HCT116 (cell line): ENCODE measurements at regions not wholly inside any gene's neighbourhood (a gene's known extent, or its start where the extent isn't known, plus 50 kb on each side); places are given as distances from the start of the nearest gene placed in this dataset.

Experiments used
- ATAC-seq: fragments of 200-7000 bp; cut with Tn5 transposase; 2 replicates; pipeline ENCODE4 v1.9.1; 2020; ENCODE audit warnings: mild to moderate bottlenecking, moderate library complexity
- BruUV-seq: library from RNA; stranded (reverse); fragments of 400-500 nt; replicated peaks from 2 replicates; lab custom pipeline; 2021; lab: Mats Ljungman, UMichigan
- CTCF ChIA-PET: fragments of 300-600 bp; sonication (Branson Sonifier 250); formaldehyde crosslinking; loops from one replicate; lab custom pipeline; 2021; ENCODE audit warnings: antibody characterized with exemption; lab: Charles Lee
- POLR2A ChIA-PET: fragments of 300-600, 350-600 bp; sonication (Branson Sonifier 250); formaldehyde crosslinking; loops from one replicate; lab custom pipeline; 2021; ENCODE audit warnings: antibody characterized with exemption; lab: Charles Lee
- RAD21 ChIA-PET, 2 experiments: fragments of 300-600 bp; sonication (Branson Sonifier 250); formaldehyde crosslinking; loops; one replicate each; lab custom pipeline; 2023; ENCODE audit warnings: low total read pairs in 2 of 2; ENCODE audit not compliant: uncharacterized antibody in 2 of 2, unreplicated experiment in 2 of 2, low non-redundant PET in 1 of 2; lab: Charles Lee
- DNase-seq: peaks from one replicate; pipeline ENCODE4 v3.0.0-alpha.2; 2010; ENCODE audit warnings: low read depth, low spot score
- H2AFZ ChIP-seq: fragments of 200-600 bp; shearing (Covaris generic), sonication (generic); 2 replicates; pipeline ENCODE4 v1.6.1; 2017; ENCODE audit warnings: low read depth, mixed run types, mixed read lengths, antibody characterized with exemption, low read length; ENCODE audit not compliant: poor library complexity, severe bottlenecking
- H3K27ac ChIP-seq: 2 replicates; pipeline ENCODE4 v1.5.1; 2012; ENCODE audit warnings: low read depth, low read length
- H3K27me3 ChIP-seq: fragments of 200-600 bp; sonication (generic); 2 replicates; pipeline ENCODE4 v1.6.1; 2016; ENCODE audit warnings: mixed run types, low read length, mixed read lengths; ENCODE audit not compliant: insufficient read depth
- H3K36me3 ChIP-seq, 2 experiments: fragments of 200-500 bp in 1 of 2; fragments of 200-600 bp in 1 of 2; sonication (Bioruptor generic) in 1 of 2; sonication (generic) in 1 of 2; 2 replicates each; pipeline versions ENCODE4 v1.5.1 to v1.6.1; 2014 to 2016; ENCODE audit warnings: low read length in 2 of 2, inconsistent platforms in 1 of 2, mixed read lengths in 1 of 2, mixed run types in 1 of 2; ENCODE audit not compliant: insufficient read depth in 2 of 2, control insufficient read depth in 1 of 2
- H3K4me1 ChIP-seq, 2 experiments: fragments of 200-600 bp in 1 of 2; sonication (generic) in 1 of 2; 2 replicates each; pipeline versions ENCODE4 v1.5.1 to v1.6.1; 2012 to 2017; ENCODE audit warnings: low read length in 2 of 2, inconsistent platforms in 1 of 2, mild to moderate bottlenecking in 1 of 2, mixed read lengths in 1 of 2, mixed run types in 1 of 2, moderate library complexity in 1 of 2; ENCODE audit not compliant: insufficient read depth in 2 of 2, control insufficient read depth in 1 of 2
- H3K4me2 ChIP-seq: fragments of 200-600 bp; sonication (generic); 2 replicates; pipeline ENCODE4 v1.6.1; 2017; ENCODE audit warnings: mixed run types, low read length, mixed read lengths
- H3K4me3 ChIP-seq, 2 experiments: fragments of 200-600 bp in 1 of 2; sonication (generic) in 1 of 2; replicated peaks in 1 of 2; 2 replicates each; pipeline ENCODE4 v1.5.1; 2011 to 2016; ENCODE audit warnings: low read length in 2 of 2, control low read depth in 1 of 2, low read depth in 1 of 2, mild to moderate bottlenecking in 1 of 2, mixed read lengths in 1 of 2, mixed run types in 1 of 2
- H3K79me2 ChIP-seq: fragments of 200-600 bp; sonication (generic); 2 replicates; pipeline ENCODE4 v1.6.1; 2017; ENCODE audit warnings: mild to moderate bottlenecking, mixed run types, low read length, moderate library complexity, mixed read lengths; ENCODE audit not compliant: insufficient read depth
- H3K9ac ChIP-seq: fragments of 200-600 bp; sonication (generic); 2 replicates; pipeline ENCODE4 v1.6.1; 2016; ENCODE audit warnings: low read length, mixed read lengths
- H3K9me2 ChIP-seq: fragments of 200-600 bp; sonication (generic), shearing (Covaris generic); 2 replicates; pipeline ENCODE4 v1.6.1; 2017; ENCODE audit warnings: mixed run types, mild to moderate bottlenecking, moderate library complexity; ENCODE audit not compliant: insufficient read depth
- H3K9me3 ChIP-seq, 2 experiments: fragments of 200-500 bp in 1 of 2; fragments of 200-600 bp in 1 of 2; sonication (Bioruptor generic) in 1 of 2; sonication (generic) in 1 of 2; 2 replicates each; pipeline ENCODE4 v1.6.1; 2014 to 2017; ENCODE audit warnings: low read length in 2 of 2, mixed read lengths in 2 of 2, inconsistent platforms in 1 of 2, low read depth in 1 of 2, mild to moderate bottlenecking in 1 of 2, mixed run types in 1 of 2, moderate library complexity in 1 of 2; ENCODE audit not compliant: control insufficient read depth in 1 of 2, insufficient read depth in 1 of 2
- H4K20me1 ChIP-seq: fragments of 200-600 bp; sonication (generic), shearing (Covaris generic); 2 replicates; pipeline ENCODE4 v1.6.1; 2017; ENCODE audit warnings: mixed run types, mild to moderate bottlenecking, moderate library complexity; ENCODE audit not compliant: insufficient read depth
- ATF3 ChIP-seq: IDR thresholded peaks from 2 replicates; pipeline ENCODE4 v1.6.1; 2012
- CBX3 ChIP-seq: IDR thresholded peaks from 2 replicates; pipeline ENCODE4 v1.6.1; 2012; ENCODE audit warnings: low read depth
- CEBPB ChIP-seq: IDR thresholded peaks from 2 replicates; pipeline ENCODE4 v1.6.1; 2012; ENCODE audit warnings: low read depth
- ELF1 ChIP-seq: IDR thresholded peaks from 2 replicates; pipeline ENCODE4 v1.6.1; 2012; ENCODE audit warnings: low read depth, borderline replicate concordance
- EZH2 ChIP-seq: fragments of 200-600 bp; sonication (generic); IDR thresholded peaks from 2 replicates; pipeline ENCODE4 v1.6.1; 2017; ENCODE audit warnings: antibody characterized with exemption, mixed run types
- EZH2phosphoT487 ChIP-seq: fragments of 200-600 bp; IDR thresholded peaks from 2 replicates; pipeline ENCODE4 v1.6.1; 2018; ENCODE audit warnings: antibody characterized with exemption, borderline replicate concordance
- FOSL1 ChIP-seq: IDR thresholded peaks from 2 replicates; pipeline ENCODE4 v1.6.1; 2012; ENCODE audit warnings: low read depth
- JUND ChIP-seq: IDR thresholded peaks from 2 replicates; pipeline ENCODE4 v1.6.1; 2012
- POLR2AphosphoS5 ChIP-seq: IDR thresholded peaks from 2 replicates; pipeline ENCODE4 v1.6.1; 2011; ENCODE audit warnings: mild to moderate bottlenecking, low read depth, low read length, moderate library complexity
- RAD21 ChIP-seq: IDR thresholded peaks from 2 replicates; pipeline ENCODE4 v1.6.1; 2012; ENCODE audit warnings: low read depth, mild to moderate bottlenecking
- SRF ChIP-seq: IDR thresholded peaks from 2 replicates; pipeline ENCODE4 v1.6.1; 2012; ENCODE audit warnings: low read depth
- TCF7L2 ChIP-seq: IDR thresholded peaks from 2 replicates; pipeline ENCODE4 v1.7.0; 2011; ENCODE audit warnings: borderline replicate concordance, inconsistent platforms; ENCODE audit not compliant: insufficient read depth, insufficient read length; ENCODE audit errors: extremely low read depth
- YY1 ChIP-seq: IDR thresholded peaks from 2 replicates; pipeline ENCODE4 v1.6.1; 2011; ENCODE audit warnings: low read length, low read depth, moderate library complexity, mild to moderate bottlenecking; ENCODE audit not compliant: insufficient replicate concordance; ENCODE audit errors: extremely low read depth
- ZFX ChIP-seq: fragments of 450-650 bp; IDR thresholded peaks from 2 replicates; pipeline ENCODE4 v1.6.1; 2017
- ZNF274 ChIP-seq: fragments of 200-500 bp; sonication (Bioruptor generic); IDR thresholded peaks from 2 replicates; pipeline ENCODE4 v1.6.1; 2014; ENCODE audit warnings: mild to moderate bottlenecking, low read depth, low read length, inconsistent platforms
- intact Hi-C: fragments of 100-400 bp; cut with micrococcal nuclease; formaldehyde crosslinking; loops from 2 replicates; pipeline ENCODE4 v1.10.0; 2022
- TF ChIP-seq, protein P1 (sequence below): IDR thresholded peaks from 2 replicates; pipeline ENCODE4 v1.6.1; 2011; ENCODE audit warnings: mild to moderate bottlenecking, low read length, moderate library complexity; ENCODE audit not compliant: insufficient replicate concordance; ENCODE audit errors: extremely low read depth

DNA sequence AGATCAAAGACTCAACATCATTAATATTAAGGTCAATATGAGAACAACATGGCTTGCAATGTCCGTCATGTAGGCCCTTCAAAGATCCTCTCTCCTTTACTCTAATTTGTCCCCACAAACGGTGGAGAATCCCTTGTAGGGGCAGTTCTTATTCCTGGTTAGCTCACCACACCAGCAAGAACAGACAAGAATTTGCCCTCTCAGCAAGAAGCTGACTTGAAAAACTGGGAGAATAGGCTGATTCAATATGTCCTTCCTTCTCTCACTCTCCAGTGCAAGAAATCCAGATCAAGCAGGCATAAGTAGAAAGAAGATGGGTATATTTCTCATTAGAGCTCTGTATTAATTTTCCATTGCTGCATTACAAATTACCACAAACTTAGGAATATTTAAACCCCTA lies 704.2 kb upstream of the SLIT2 start:
- H3K4me2 ChIP-seq, result no peak overlapping the region
- H3K9me3 ChIP-seq, result no peaks in the 10 kb centered on the region
- no peaks in the 10 kb centered on the region for H3K4me1 ChIP-seq
- DNase-seq, result no peak
- POLR2A ChIA-PET, result no interaction called here
- no peak overlapping the region for H3K4me3 ChIP-seq
- TF ChIP-seq FOSL1, result no peak
- no peaks in the 10 kb centered on the region for H3K9me2 ChIP-seq
- no peak for ATAC-seq
- no peaks in the 10 kb centered on the region for H4K20me1 ChIP-seq
- CTCF ChIA-PET, result no interaction called here
- no peak overlapping the region for H3K27ac ChIP-seq
- no peak overlapping the region for H3K9ac ChIP-seq
- no peaks in the 10 kb centered on the region for H3K27me3 ChIP-seq
- H2AFZ ChIP-seq, result no peak overlapping the region
- H3K36me3 ChIP-seq, result no peaks in the 10 kb centered on the region
- H3K79me2 ChIP-seq, result no peaks in the 10 kb centered on the region
- RAD21 ChIA-PET, result no interaction called here
- no TSS peak for BruUV-seq
- intact Hi-C loops, result no loop called here

DNA sequence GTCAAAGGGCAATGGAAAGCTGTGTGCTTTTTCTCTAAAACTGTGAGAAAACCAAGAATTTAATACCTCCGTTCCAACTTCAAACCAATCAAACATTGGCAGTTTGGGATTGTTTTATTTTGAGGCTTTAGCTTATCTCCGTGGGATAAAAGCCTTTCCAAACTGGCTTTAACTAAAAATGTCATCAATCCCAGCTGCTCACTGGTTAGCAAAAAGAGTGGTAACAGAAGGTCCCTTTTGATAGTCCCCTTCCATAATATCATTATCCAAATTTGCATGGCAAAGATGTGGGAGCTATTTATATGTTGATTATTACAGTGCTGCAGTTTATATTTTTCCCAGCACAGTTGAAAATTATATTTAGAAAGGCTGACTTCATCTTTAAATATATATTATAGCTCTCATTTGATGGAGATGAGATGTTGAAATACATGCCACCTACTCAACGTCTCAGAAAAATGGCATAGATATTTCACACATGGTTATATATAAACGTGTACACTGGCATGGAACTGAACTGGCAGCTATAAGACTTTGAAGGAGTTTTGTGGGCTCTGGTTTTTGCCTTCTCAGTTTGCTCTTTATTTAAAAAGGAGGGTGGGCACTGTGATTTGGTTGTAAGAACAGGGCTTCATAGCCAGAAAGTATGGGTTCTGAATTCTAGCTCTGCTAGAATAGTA lies 707.1 kb upstream of the SLIT2 start:
- CTCF ChIA-PET, result no interaction called here
- POLR2A ChIA-PET, result no interaction called here
- no peaks in the 10 kb centered on the region for H3K27me3 ChIP-seq

More for the DNA sequence above, 707.1 kb upstream of the SLIT2 start:
- no peaks in the 10 kb centered on the region for H3K4me1 ChIP-seq
- H3K9me2 ChIP-seq, result no peaks in the 10 kb centered on the region; the same call in 1 of the 2 replicates
- DNase-seq, result no peak
- no peak overlapping the region for H3K4me2 ChIP-seq
- H4K20me1 ChIP-seq, result no peaks in the 10 kb centered on the region
- H3K27ac ChIP-seq, result no peak overlapping the region
- intact Hi-C loops, result no loop called here
- BruUV-seq, result no TSS peak
- TF ChIP-seq ATF3, result no peak
- TF ChIP-seq SRF, result no peak
- TF ChIP-seq POLR2AphosphoS5, result no peak
- no peak for TF ChIP-seq ZFX
- no peak for TF ChIP-seq JUND
- TF ChIP-seq RAD21, result no peak
- TF ChIP-seq YY1, result no peak
- no peak for TF ChIP-seq ELF1
- TF ChIP-seq CBX3, result no peak
- TF ChIP-seq ZNF274, result no peak
- no peak for TF ChIP-seq CEBPB
- TF ChIP-seq TCF7L2, result no peak
- TF ChIP-seq, protein P1, sequence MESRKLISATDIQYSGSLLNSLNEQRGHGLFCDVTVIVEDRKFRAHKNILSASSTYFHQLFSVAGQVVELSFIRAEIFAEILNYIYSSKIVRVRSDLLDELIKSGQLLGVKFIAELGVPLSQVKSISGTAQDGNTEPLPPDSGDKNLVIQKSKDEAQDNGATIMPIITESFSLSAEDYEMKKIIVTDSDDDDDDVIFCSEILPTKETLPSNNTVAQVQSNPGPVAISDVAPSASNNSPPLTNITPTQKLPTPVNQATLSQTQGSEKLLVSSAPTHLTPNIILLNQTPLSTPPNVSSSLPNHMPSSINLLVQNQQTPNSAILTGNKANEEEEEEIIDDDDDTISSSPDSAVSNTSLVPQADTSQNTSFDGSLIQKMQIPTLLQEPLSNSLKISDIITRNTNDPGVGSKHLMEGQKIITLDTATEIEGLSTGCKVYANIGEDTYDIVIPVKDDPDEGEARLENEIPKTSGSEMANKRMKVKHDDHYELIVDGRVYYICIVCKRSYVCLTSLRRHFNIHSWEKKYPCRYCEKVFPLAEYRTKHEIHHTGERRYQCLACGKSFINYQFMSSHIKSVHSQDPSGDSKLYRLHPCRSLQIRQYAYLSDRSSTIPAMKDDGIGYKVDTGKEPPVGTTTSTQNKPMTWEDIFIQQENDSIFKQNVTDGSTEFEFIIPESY, result no peak
- no peak for TF ChIP-seq EZH2
- no peak for TF ChIP-seq EZH2phosphoT487
- no peak overlapping the region for H3K9ac ChIP-seq
- no peaks in the 10 kb centered on the region for H3K9me3 ChIP-seq
- no peak overlapping the region for H2AFZ ChIP-seq
- no peak for ATAC-seq
- H3K79me2 ChIP-seq, result no peaks in the 10 kb centered on the region
- H3K36me3 ChIP-seq, result no peaks in the 10 kb centered on the region
- RAD21 ChIA-PET, result no interaction called here
- H3K4me3 ChIP-seq, result no peak overlapping the region
